GM12878 (cell line): ENCODE measurements at regions not wholly inside any gene's neighbourhood (a gene's known extent, or its start where the extent isn't known, plus 50 kb on each side); places are given as distances from the start of the nearest gene placed in this dataset.

ENCODE experiments used
- ATAC-seq: fragments of 200-7000 bp; cut with Tn5 transposase; 3 replicates; pipeline ENCODE4 v1.9.1; 2020; ENCODE audit warnings: mild to moderate bottlenecking, moderate library complexity
- BruUV-seq: library from RNA; stranded (reverse); fragments of 400-500 nt; replicated peaks from 2 replicates; lab custom pipeline; 2021; lab: Mats Ljungman, UMichigan
- CTCF ChIA-PET: fragments of 300-600 bp; sonication (Branson Sonifier 250); formaldehyde crosslinking; extraction: SDS; loops from one replicate; lab custom pipeline; 2021; ENCODE audit warnings: inconsistent platforms; lab: Yijun Ruan, JAX
- POLR2A ChIA-PET: fragments of 350-600 bp; formaldehyde crosslinking; extraction: SDS; loops from one replicate; lab custom pipeline; 2021; ENCODE audit warnings: inconsistent platforms; lab: Charles Lee
- RAD21 ChIA-PET: fragments of 300-600 bp; sonication (Branson Sonifier 250); formaldehyde crosslinking; loops from one replicate; lab custom pipeline; 2023; ENCODE audit warnings: antibody characterized with exemption; ENCODE audit not compliant: unreplicated experiment; lab: Charles Lee
- SMC1A ChIA-PET: fragments of 300-600 bp; sonication (Branson Sonifier 250); formaldehyde crosslinking; loops from one replicate; lab custom pipeline; 2023; ENCODE audit not compliant: unreplicated experiment, uncharacterized antibody; lab: Charles Lee
- DNase-seq: peaks from one replicate; pipeline ENCODE4 v3.0.0-alpha.2; 2011; ENCODE audit warnings: low read depth, low spot score
- FAIRE-seq: peaks from 3 replicates; lab custom pipeline; 2011; peaks lifted over from hg19 to GRCh38; lab: Jason Lieb, UNC
- H2AFZ ChIP-seq: 2 replicates; pipeline ENCODE4 v1.6.0; 2011; ENCODE audit warnings: low read depth, low read length, control low read depth; ENCODE audit not compliant: control insufficient read depth
- H3K27ac ChIP-seq: 2 replicates; pipeline ENCODE4 v1.5.1; 2011; ENCODE audit warnings: control low read depth; ENCODE audit not compliant: control insufficient read depth, insufficient read depth
- H3K27me3 ChIP-seq, 2 experiments: replicated peaks in 1 of 2; 2 replicates each; pipeline versions ENCODE4 v1.6.0 to v1.6.1; 2011; ENCODE audit warnings: low read length in 1 of 2; ENCODE audit not compliant: control insufficient read depth in 2 of 2, insufficient read depth in 2 of 2
- H3K36me3 ChIP-seq, 2 experiments: 2 replicates each; pipeline ENCODE4 v1.5.1; 2011; ENCODE audit warnings: low read length in 1 of 2; ENCODE audit not compliant: control insufficient read depth in 2 of 2, insufficient read depth in 2 of 2
- H3K4me1 ChIP-seq: 2 replicates; pipeline ENCODE4 v1.6.1; 2011; ENCODE audit warnings: mild to moderate bottlenecking, low read length, moderate library complexity, mixed read lengths; ENCODE audit not compliant: control insufficient read depth, insufficient read depth
- H3K4me2 ChIP-seq: 2 replicates; pipeline ENCODE4 v1.6.0; 2011; ENCODE audit warnings: control low read depth; ENCODE audit not compliant: control insufficient read depth, insufficient read depth
- H3K4me3 ChIP-seq: fragments of 200-600 bp; sonication (generic); 2 replicates; pipeline ENCODE4 v1.5.1; 2016
- H3K79me2 ChIP-seq: 2 replicates; pipeline ENCODE4 v1.6.0; 2011; ENCODE audit warnings: low read length; ENCODE audit not compliant: control insufficient read depth, insufficient read depth
- H3K9ac ChIP-seq: 2 replicates; pipeline ENCODE4 v1.8.0; 2011; ENCODE audit warnings: low read length, control low read depth, mixed read lengths; ENCODE audit not compliant: control insufficient read depth, insufficient read depth
- H3K9me3 ChIP-seq: replicated peaks from 3 replicates; pipeline ENCODE4 v1.5.1; 2011; ENCODE audit warnings: mild to moderate bottlenecking, low read length; ENCODE audit not compliant: control insufficient read depth, insufficient read depth
- H4K20me1 ChIP-seq: 2 replicates; pipeline ENCODE4 v1.6.0; 2011; ENCODE audit not compliant: control insufficient read depth, insufficient read depth
- GABPA ChIP-seq: IDR thresholded peaks from 2 replicates; pipeline ENCODE4 v1.6.1; 2014; ENCODE audit warnings: antibody characterized with exemption, low read depth, mild to moderate bottlenecking, inconsistent platforms
- NKRF ChIP-seq: fragments of 450-650 bp; conservative IDR thresholded peaks from 2 replicates; pipeline ENCODE4 v1.6.1; 2017; ENCODE audit warnings: mild to moderate bottlenecking, moderate library complexity
- NR2C2 ChIP-seq: IDR thresholded peaks from 2 replicates; pipeline ENCODE4 v1.6.1; 2011; ENCODE audit warnings: borderline replicate concordance, low read depth; ENCODE audit not compliant: control insufficient read depth, insufficient read length
- PRDM15 ChIP-seq: fragments of 450-650 bp; formaldehyde crosslinking; IDR thresholded peaks from 2 replicates; pipeline ENCODE4 v1.4.0; 2020; ENCODE audit warnings: mild to moderate bottlenecking, moderate library complexity
- RAD21 ChIP-seq: IDR thresholded peaks from 2 replicates; pipeline ENCODE4 v1.6.1; 2011; ENCODE audit warnings: mild to moderate bottlenecking, low read depth, low read length, moderate library complexity; ENCODE audit not compliant: insufficient read depth
- RCOR1 ChIP-seq: conservative IDR thresholded peaks from 2 replicates; pipeline ENCODE4 v1.6.1; 2012; ENCODE audit warnings: low read depth, low read length, improper control_type of control experiment
- RUNX3 ChIP-seq: IDR thresholded peaks from 2 replicates; pipeline ENCODE4 v1.6.1; 2012; ENCODE audit warnings: low read length, inconsistent platforms
- SIX5 ChIP-seq: IDR thresholded peaks from 2 replicates; pipeline ENCODE4 v1.6.1; 2011; ENCODE audit warnings: mild to moderate bottlenecking, low read depth, low read length, moderate library complexity; ENCODE audit not compliant: severe bottlenecking
- ZBTB33 ChIP-seq: fragments of 450-650 bp; IDR thresholded peaks from 2 replicates; pipeline ENCODE4 v1.6.1; 2017; ENCODE audit warnings: mild to moderate bottlenecking
- WGBS: methylation state at CpG from one replicate; pipeline ENCODE4 v1.1.6; 2016; ENCODE audit warnings: low lambda C conversion rate; ENCODE audit not compliant: insufficient replicate concordance, insufficient coverage; ENCODE audit errors: missing lambda C conversion rate; 5-methylcytosine and 5-hydroxymethylcytosine counted together
- in situ Hi-C: fragments of 300-500 bp; cut with MboI; formaldehyde crosslinking; loops from 9 replicates; pipeline ENCODE4 v1.14.3; 2018; ENCODE audit warnings: mixed read lengths
- intact Hi-C: fragments of 100-400 bp; cut with micrococcal nuclease; formaldehyde crosslinking; loops from one replicate; pipeline ENCODE4 v1.14.2; 2022; ENCODE audit not compliant: unreplicated experiment

- no peaks in the 10 kb centered on the region for H3K9me3 ChIP-seq
- WGBS, result 43% methylated on average over 1 of the region's 1 CpG
- H3K4me3 ChIP-seq, result no peak overlapping the region
- no peak overlapping the region for H3K4me2 ChIP-seq
- H3K36me3 ChIP-seq, result no peaks in the 10 kb centered on the region
- ChIA-PET SMC1A (interaction anchor here (0.5 kb wide), 1 partner anchor 589 kb away, joined by 3 read pairs; no protein-coding TSS in a partner anchor), CTCF (no interaction called here), POLR2A (no interaction called here), RAD21 (no interaction called here)
- in situ Hi-C loops, result no loop called here
- TF ChIP-seq GABPA, result no peak
- no peak for TF ChIP-seq RAD21
- TF ChIP-seq RCOR1, result no peak
- no peak for TF ChIP-seq NKRF
- TF ChIP-seq PRDM15, result no peak
- no peak for TF ChIP-seq NR2C2
- no peak for TF ChIP-seq RUNX3
- no peak for TF ChIP-seq ZBTB33
- TF ChIP-seq SIX5, result no peak
- FAIRE-seq, result no peak
- no peak overlapping the region for H3K9ac ChIP-seq
- H3K79me2 ChIP-seq, result no peaks in the 10 kb centered on the region
- BruUV-seq, result no TSS peak
- H4K20me1 ChIP-seq, result no peaks in the 10 kb centered on the region
- ATAC-seq, result no peak
- no peaks in the 10 kb centered on the region for H3K4me1 ChIP-seq
- no peaks in the 10 kb centered on the region for H3K27me3 ChIP-seq
- intact Hi-C loops, result no loop called here
- H2AFZ ChIP-seq, result no peak overlapping the region
- H3K27ac ChIP-seq, result no peak overlapping the region
- no peak for DNase-seq
Measured at GRCh38 chrX:97704881-97705280, 821.2 kb downstream of the RPA4 start.
